Gastroesophageal sphincter (tissue), 4 donors: ENCODE measurements at regions not wholly inside any gene's neighbourhood (a gene's known extent, or its start where the extent isn't known, plus 50 kb on each side); places are given as distances from the start of the nearest gene placed in this dataset.
A peak's percentile ranks its signal among the peaks of the same experiment; 100 is the strongest.
"Not testable (repeated sequence)": the region's sequence is repeated elsewhere in the genome, so short reads cannot be mapped to it uniquely, and the experiment has no call there.

Source experiments
- ATAC-seq: fragments of 150-250 bp; one replicate; pipeline ENCODE4 v1.9.1; 2016; ENCODE audit warnings: mild to moderate bottlenecking, moderate library complexity
- H3K27ac ChIP-seq, 4 donors: fragments of 200-600 bp; sonication (generic) in 3 of 4; 1 replicate in 3 of 4; 2 replicates in 1 of 4; pipeline ENCODE4 v1.5.1; 2016 to 2019
- H3K27me3 ChIP-seq: fragments of 200-600 bp; sonication (generic); one replicate; pipeline ENCODE4 v1.5.1; 2019
- H3K36me3 ChIP-seq, 2 donors: fragments of 200-600 bp; sonication (generic); one replicate each; pipeline ENCODE4 v1.5.1; 2019; ENCODE audit warnings: control low read depth in 1 of 2
- H3K4me1 ChIP-seq, 3 donors: fragments of 200-600 bp; sonication (generic); 1 replicate in 2 of 3; 2 replicates in 1 of 3; pipeline ENCODE4 v1.5.1; 2016 to 2019; ENCODE audit warnings: control low read depth in 2 of 3
- H3K4me3 ChIP-seq, 2 donors: fragments of 200-600 bp; sonication (generic); one replicate each; pipeline ENCODE4 v1.5.1; 2019; ENCODE audit warnings: mild to moderate bottlenecking in 1 of 2, moderate library complexity in 1 of 2
- H3K9me3 ChIP-seq, 3 donors: fragments of 200-600 bp; sonication (generic); one replicate each; pipeline ENCODE4 v1.5.1; 2017 to 2019; ENCODE audit warnings: control low read depth in 2 of 3
- EP300 ChIP-seq: sonication (generic); formaldehyde crosslinking; IDR thresholded peaks from one replicate; pipeline ENCODE4 v1.6.1; 2017; ENCODE audit warnings: antibody characterized with exemption, mild to moderate bottlenecking
- POLR2A ChIP-seq, 2 donors: fragments of 450-650 bp; IDR thresholded peaks; one replicate each; pipeline ENCODE4 v1.6.1; 2017; ENCODE audit warnings: antibody characterized with exemption in 2 of 2, mild to moderate bottlenecking in 2 of 2, moderate library complexity in 1 of 2
- POLR2AphosphoS5 ChIP-seq: sonication (generic); formaldehyde crosslinking; IDR thresholded peaks from one replicate; pipeline ENCODE4 v1.6.1; 2017; ENCODE audit warnings: antibody characterized with exemption
- WGBS, 2 donors: methylation state at CpG; one replicate each; pipeline ENCODE4 v1.1.5; 2018; ENCODE audit warnings: low coverage in 1 of 2; 5-methylcytosine and 5-hydroxymethylcytosine counted together
- TF ChIP-seq, protein P1 (sequence below), 4 experiments: fragments of 200-600 bp in 2 of 4; fragments of 450-650 bp in 2 of 4; sonication (generic) in 1 of 4; IDR thresholded peaks; one replicate each; pipeline ENCODE4 v1.5.1; 2017 to 2019; ENCODE audit warnings: antibody characterized with exemption in 4 of 4, mild to moderate bottlenecking in 2 of 4, moderate library complexity in 2 of 4

GRCh38 chr17:31736855-31737625, 122.0 kb downstream of the COPRS start:
- Histone ChIP-seq H3K4me3 (no peak overlapping the region), H3K36me3 (no peaks in the 10 kb centered on the region), H3K27ac (peak overlapping the region; percentile 41 to 70 (median 56)), H3K27me3 (no peaks in the 10 kb centered on the region), H3K4me1 (peaks cover 0 to 49% (median 11%) of the 10 kb centered on the region in 3 donors), H3K9me3 (no peaks in the 10 kb centered on the region)
- 51 to 69% methylated on average over 4 to 5 of the region's 5 CpGs for WGBS, 2 donors
- no peak for TF ChIP-seq POLR2AphosphoS5
- TF ChIP-seq EP300: no peak
- no peak for TF ChIP-seq POLR2A (IDR thresholded peaks at IDR 0.05)
- TF ChIP-seq, protein P1, sequence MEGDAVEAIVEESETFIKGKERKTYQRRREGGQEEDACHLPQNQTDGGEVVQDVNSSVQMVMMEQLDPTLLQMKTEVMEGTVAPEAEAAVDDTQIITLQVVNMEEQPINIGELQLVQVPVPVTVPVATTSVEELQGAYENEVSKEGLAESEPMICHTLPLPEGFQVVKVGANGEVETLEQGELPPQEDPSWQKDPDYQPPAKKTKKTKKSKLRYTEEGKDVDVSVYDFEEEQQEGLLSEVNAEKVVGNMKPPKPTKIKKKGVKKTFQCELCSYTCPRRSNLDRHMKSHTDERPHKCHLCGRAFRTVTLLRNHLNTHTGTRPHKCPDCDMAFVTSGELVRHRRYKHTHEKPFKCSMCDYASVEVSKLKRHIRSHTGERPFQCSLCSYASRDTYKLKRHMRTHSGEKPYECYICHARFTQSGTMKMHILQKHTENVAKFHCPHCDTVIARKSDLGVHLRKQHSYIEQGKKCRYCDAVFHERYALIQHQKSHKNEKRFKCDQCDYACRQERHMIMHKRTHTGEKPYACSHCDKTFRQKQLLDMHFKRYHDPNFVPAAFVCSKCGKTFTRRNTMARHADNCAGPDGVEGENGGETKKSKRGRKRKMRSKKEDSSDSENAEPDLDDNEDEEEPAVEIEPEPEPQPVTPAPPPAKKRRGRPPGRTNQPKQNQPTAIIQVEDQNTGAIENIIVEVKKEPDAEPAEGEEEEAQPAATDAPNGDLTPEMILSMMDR (IDR thresholded peaks at IDR 0.05): no peak
- peak; percentile 68 for ATAC-seq

DNA sequence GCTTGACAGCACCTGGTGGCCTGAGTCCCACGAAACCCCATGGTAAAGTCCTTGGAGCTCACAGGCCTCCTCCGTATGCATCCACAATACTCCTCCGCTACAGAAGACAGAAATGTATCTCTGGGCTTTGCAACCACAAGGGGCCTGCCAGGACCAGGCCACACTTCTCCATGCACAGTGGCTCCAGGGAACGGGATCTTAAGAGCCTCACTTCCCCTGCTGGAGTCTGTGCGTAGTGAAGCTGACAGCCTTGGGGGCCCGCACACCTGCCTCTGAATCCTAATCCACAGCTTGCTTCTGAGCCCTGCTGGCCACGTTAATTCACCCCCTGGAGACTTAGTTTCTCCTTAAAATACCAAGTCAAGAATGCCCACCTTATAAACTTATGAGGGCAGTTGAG, 125.7 kb downstream of the COPRS start:
- no peaks in the 10 kb centered on the region for H3K27me3 ChIP-seq
- no peak for ATAC-seq
- no peak for TF ChIP-seq EP300
- TF ChIP-seq POLR2A (IDR thresholded peaks at IDR 0.05): no peak
- TF ChIP-seq, protein P1 (IDR thresholded peaks at IDR 0.05): no peak
- TF ChIP-seq POLR2AphosphoS5: no peak
- H3K27ac ChIP-seq: no peak overlapping the region
- H3K36me3 ChIP-seq: no peaks in the 10 kb centered on the region
- H3K9me3 ChIP-seq: no peaks in the 10 kb centered on the region
- WGBS, 2 donors: 94 to 100% methylated on average over 2 to 3 of the region's 7 CpGs
- H3K4me3 ChIP-seq: no peak overlapping the region
- peaks cover 0 to 28% (median 0%) of the 10 kb centered on the region in 3 donors for H3K4me1 ChIP-seq

DNA sequence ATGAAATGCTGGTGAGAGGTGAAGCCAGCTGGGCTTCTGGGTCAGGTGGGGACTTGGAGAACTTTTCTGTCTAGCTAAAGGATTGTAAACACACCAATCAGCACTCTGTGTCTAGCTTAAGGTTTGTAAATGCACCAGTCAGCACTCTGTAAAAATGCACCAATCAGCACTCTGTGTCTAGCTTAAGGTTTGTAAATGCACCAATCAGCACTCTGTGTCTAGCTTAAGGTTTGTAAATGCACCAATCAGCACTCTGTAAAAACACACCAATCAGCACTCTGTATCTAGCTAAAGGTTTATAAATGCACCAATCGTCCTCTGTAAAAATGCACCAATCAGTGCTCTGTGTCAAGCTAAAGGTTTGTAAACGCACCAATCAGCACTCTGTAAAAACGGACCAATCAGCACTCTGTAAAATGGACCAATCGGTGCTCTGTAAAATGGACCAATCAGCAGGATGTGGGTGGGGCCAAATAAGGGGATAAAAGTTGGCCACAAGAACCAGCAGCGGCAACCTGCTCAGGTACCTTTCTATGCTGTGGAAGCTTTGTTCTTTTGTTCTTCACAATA, 127.4 kb downstream of the COPRS start:
- Histone ChIP-seq H3K27ac (peak overlapping the region in 2 of 4 donors; percentile 10 to 27), H3K4me1 (peaks cover 0 to 11% (median 0%) of the 10 kb centered on the region in 3 donors)
- 90 to 96% methylated on average over 5 of the region's 5 CpGs for WGBS, 2 donors
- not testable (repeated sequence) for H3K36me3 ChIP-seq, H3K9me3 ChIP-seq, H3K4me3 ChIP-seq, ATAC-seq, H3K27me3 ChIP-seq

DNA sequence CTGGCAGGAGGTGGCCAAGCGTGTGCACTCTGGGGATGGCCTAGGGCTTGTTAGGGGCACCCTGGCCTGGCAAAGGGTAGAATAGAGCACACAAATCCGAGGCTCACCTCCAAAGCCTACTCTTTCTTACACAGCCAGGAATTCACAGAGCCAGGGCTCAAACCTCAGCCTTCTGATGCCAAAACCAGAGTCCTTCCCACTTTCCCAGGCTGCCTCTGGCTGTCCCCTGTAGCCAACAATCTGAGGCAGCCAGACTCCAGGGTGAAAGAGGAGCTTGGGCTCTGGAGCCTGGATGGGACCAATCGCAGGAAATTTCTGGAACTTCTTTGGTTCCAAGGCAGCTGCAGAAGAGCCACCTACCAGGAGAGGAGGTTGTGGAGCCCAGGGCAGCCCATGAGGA, 127.9 kb downstream of the COPRS start:
- peak; percentile 46 for ATAC-seq
- WGBS, 2 donors: 60 to 93% methylated on average over 1 to 2 of the region's 3 CpGs
- H3K36me3 ChIP-seq: no peaks in the 10 kb centered on the region
- peak overlapping the region in 2 of 4 donors; percentile 10 to 27 for H3K27ac ChIP-seq
- H3K27me3 ChIP-seq: no peaks in the 10 kb centered on the region
- H3K4me3 ChIP-seq: no peak overlapping the region
- TF ChIP-seq POLR2A (IDR thresholded peaks at IDR 0.05) (no peak), EP300 (no peak), POLR2AphosphoS5 (no peak)
- TF ChIP-seq, protein P1 (IDR thresholded peaks at IDR 0.05): no peak
- no peaks in the 10 kb centered on the region for H3K9me3 ChIP-seq
- peaks cover 0 to 7% (median 0%) of the 10 kb centered on the region in 3 donors for H3K4me1 ChIP-seq

DNA sequence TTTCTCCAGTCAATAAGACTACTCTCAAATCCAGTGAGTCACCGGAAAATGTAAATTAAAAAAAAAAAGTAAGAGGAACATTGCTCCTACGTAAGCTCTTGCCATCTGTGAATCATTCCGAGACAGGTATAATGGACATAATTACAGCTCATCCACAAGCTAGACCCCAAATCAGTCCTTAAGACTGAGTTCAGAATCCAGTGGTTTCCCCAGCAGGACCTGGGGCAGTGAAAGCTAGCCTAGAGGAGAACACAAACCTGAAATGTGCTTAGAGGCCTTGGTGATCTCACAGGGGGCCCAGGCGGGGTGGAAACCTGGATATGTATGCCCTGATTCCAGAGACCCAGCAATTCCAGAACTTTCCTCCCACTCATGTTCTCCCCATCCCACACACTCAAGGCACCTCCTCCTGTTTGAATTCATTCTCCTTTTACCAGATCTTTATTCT, 132.0 kb downstream of the COPRS start:
- Histone ChIP-seq H3K9me3 (no peaks in the 10 kb centered on the region), H3K36me3 (no peaks in the 10 kb centered on the region), H3K4me1 (peaks cover 0 to 22% (median 5%) of the 10 kb centered on the region in 3 donors), H3K27me3 (no peaks in the 10 kb centered on the region), H3K27ac (no peak overlapping the region), H3K4me3 (no peak overlapping the region)
- TF ChIP-seq POLR2AphosphoS5: no peak
- no peak for TF ChIP-seq POLR2A (IDR thresholded peaks at IDR 0.05)
- no peak for TF ChIP-seq EP300
- TF ChIP-seq, protein P1 (IDR thresholded peaks at IDR 0.05): no peak
- ATAC-seq: no peak
- 69% methylated on average over 4 of the region's 4 CpGs; no CpG with 5 or more reads in 1 of the 2 donors for WGBS, 2 donors
